Uterus (tissue), 3 donors: ENCODE measurements at regions not wholly inside any gene's neighbourhood (a gene's known extent, or its start where the extent isn't known, plus 50 kb on each side); places are given as distances from the start of the nearest gene placed in this dataset.

Experiments used
- DNase-seq, 2 donors: peaks; one replicate each; pipeline ENCODE4 v3.0.0-alpha.2; 2019 to 2020
- H3K27ac ChIP-seq, 2 donors: fragments of 200-600 bp; sonication (generic); 1 replicate in 1 of 2; 2 replicates in 1 of 2; pipeline ENCODE4 v1.5.1; 2016 to 2018
- H3K27me3 ChIP-seq, 2 donors: fragments of 200-600 bp; sonication (generic); one replicate each; pipeline ENCODE4 v1.5.1; 2018 to 2019; ENCODE audit warnings: control low read depth in 1 of 2
- H3K36me3 ChIP-seq, 2 donors: fragments of 200-600 bp; sonication (generic); one replicate each; pipeline ENCODE4 v1.5.1; 2019; ENCODE audit warnings: control low read depth in 1 of 2
- H3K4me1 ChIP-seq, 2 donors: fragments of 200-600 bp; sonication (generic); one replicate each; pipeline ENCODE4 v1.5.1; 2018 to 2019; ENCODE audit warnings: control low read depth in 1 of 2
- H3K4me3 ChIP-seq, 2 donors: fragments of 200-600 bp; sonication (generic); 1 replicate in 1 of 2; 2 replicates in 1 of 2; pipeline ENCODE4 v1.5.1; 2018 to 2019; ENCODE audit warnings: mild to moderate bottlenecking in 1 of 2
- H3K9me3 ChIP-seq, 2 donors: fragments of 200-600 bp; sonication (generic); one replicate each; pipeline ENCODE4 v1.5.1; 2019; ENCODE audit warnings: control low read depth in 1 of 2
- POLR2A ChIP-seq, 2 donors: fragments of 450-650 bp; IDR thresholded peaks; one replicate each; pipeline ENCODE4 v1.6.1; 2016; ENCODE audit warnings: antibody characterized with exemption in 2 of 2, mild to moderate bottlenecking in 1 of 2, moderate library complexity in 1 of 2
- intact Hi-C: fragments of 100-400 bp; cut with DNase I; formaldehyde crosslinking; loops from one replicate; pipeline ENCODE4 v1.15.1; 2023; ENCODE audit warnings: low total_unique reads
- TF ChIP-seq, protein P1 (sequence below), 4 experiments: fragments of 200-600 bp in 2 of 4; fragments of 450-650 bp in 2 of 4; sonication (generic) in 2 of 4; IDR thresholded peaks; one replicate each; pipeline ENCODE4 v1.5.1; 2016 to 2019; ENCODE audit warnings: antibody characterized with exemption in 4 of 4, mild to moderate bottlenecking in 2 of 4, moderate library complexity in 1 of 4
- donor health status: DM: yes; HTN: yes; CAD: no.

DNA sequence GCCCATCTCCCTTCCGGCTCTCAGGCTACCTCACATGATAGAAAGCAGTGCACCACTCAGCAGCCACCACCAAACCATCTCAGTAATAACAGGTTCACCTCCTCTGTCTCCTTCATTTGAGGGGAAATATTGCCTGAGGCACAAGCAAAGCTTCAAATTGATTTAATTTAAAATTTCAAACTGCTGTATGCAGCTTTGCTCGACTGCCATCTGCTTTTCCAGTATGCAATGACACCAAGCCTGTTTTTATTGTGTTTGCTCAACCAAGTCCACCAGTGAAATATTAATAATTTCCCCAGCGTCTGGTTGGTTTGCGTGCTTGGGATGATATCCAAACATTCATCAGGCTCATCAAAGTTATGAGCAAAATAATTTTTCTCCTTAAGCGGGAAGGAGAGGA lies 552.4 kb upstream of the DAB1 start:
- intact Hi-C loops = no loop called here
- Histone ChIP-seq H3K4me1 (no peaks in the 10 kb centered on the region), H3K9me3 (no peaks in the 10 kb centered on the region), H3K27me3 (no peaks in the 10 kb centered on the region), H3K36me3 (no peaks in the 10 kb centered on the region), H3K4me3 (no peak overlapping the region), H3K27ac (no peak overlapping the region)
- no peak for DNase-seq
- TF ChIP-seq POLR2A (IDR thresholded peaks at IDR 0.05) = no peak
- TF ChIP-seq, protein P1, sequence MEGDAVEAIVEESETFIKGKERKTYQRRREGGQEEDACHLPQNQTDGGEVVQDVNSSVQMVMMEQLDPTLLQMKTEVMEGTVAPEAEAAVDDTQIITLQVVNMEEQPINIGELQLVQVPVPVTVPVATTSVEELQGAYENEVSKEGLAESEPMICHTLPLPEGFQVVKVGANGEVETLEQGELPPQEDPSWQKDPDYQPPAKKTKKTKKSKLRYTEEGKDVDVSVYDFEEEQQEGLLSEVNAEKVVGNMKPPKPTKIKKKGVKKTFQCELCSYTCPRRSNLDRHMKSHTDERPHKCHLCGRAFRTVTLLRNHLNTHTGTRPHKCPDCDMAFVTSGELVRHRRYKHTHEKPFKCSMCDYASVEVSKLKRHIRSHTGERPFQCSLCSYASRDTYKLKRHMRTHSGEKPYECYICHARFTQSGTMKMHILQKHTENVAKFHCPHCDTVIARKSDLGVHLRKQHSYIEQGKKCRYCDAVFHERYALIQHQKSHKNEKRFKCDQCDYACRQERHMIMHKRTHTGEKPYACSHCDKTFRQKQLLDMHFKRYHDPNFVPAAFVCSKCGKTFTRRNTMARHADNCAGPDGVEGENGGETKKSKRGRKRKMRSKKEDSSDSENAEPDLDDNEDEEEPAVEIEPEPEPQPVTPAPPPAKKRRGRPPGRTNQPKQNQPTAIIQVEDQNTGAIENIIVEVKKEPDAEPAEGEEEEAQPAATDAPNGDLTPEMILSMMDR (IDR thresholded peaks at IDR 0.05) = no peak

DNA sequence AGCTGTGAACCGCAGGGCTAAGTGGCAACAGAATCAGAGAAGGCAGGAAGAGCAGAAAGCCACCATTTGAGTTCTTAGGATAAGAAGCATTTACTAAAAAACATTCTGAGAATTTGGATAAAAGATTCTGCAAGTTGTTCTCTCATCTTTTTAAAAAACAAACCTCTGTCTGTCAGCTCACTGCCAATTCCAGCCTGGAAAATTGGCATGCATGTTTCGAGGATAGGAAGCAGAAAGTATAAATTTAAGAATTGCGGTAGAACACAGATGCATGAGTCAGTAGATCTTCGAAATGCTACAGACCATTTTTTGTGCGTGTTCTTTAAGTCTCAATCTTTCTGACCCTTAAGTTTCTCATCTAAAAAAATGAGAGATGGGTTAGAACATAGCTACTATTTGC lies 544.5 kb upstream of the DAB1 start:
- no peak for TF ChIP-seq POLR2A (IDR thresholded peaks at IDR 0.05)
- TF ChIP-seq, protein P1 (IDR thresholded peaks at IDR 0.05) = no peak
- intact Hi-C loops = no loop called here
- no peaks in the 10 kb centered on the region for H3K4me1 ChIP-seq

DNA sequence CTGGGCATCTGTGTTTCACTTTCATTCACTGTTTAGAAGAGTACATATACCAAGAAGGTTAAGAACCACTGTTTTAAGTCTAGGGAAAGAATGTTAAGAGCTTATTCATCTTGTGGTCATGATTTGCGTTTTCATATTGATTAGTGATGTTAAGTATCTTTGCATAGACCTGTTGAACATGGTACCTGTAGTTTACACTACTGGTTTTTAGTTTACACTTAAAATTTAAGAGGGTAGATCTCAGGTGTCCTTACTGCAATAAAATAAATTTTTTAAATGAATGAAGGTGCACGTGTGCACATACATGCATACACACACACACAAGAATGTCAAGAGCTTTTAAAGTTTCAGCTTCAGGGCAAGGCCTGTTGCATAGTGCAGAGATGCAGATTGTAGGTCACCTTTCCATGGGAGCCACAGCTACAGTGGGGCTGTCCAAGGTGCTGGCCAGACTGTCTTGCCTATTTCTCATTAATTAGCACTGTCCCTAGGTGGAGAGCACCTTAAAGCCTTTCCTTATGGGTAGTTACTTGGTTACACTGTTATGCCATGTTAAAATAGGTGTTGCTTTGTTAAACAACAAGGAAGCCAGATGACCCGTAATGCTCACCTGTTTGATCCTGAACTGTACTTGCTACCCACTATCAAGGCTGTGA lies 543.0 kb upstream of the DAB1 start:
- Histone ChIP-seq H3K27me3 (no peaks in the 10 kb centered on the region), H3K27ac (no peak overlapping the region), H3K4me1 (no peaks in the 10 kb centered on the region), H3K4me3 (no peak overlapping the region), H3K9me3 (no peaks in the 10 kb centered on the region), H3K36me3 (no peaks in the 10 kb centered on the region)
- intact Hi-C loops = no loop called here
- DNase-seq = no peak
- TF ChIP-seq, protein P1 (IDR thresholded peaks at IDR 0.05) = no peak
- no peak for TF ChIP-seq POLR2A (IDR thresholded peaks at IDR 0.05)

More for the DNA sequence above, 544.5 kb upstream of the DAB1 start:
- no peak overlapping the region for H3K4me3 ChIP-seq
- DNase-seq = no peak
- H3K9me3 ChIP-seq = no peaks in the 10 kb centered on the region
- no peaks in the 10 kb centered on the region for H3K27me3 ChIP-seq
- no peaks in the 10 kb centered on the region for H3K36me3 ChIP-seq
- no peak overlapping the region for H3K27ac ChIP-seq

DNA sequence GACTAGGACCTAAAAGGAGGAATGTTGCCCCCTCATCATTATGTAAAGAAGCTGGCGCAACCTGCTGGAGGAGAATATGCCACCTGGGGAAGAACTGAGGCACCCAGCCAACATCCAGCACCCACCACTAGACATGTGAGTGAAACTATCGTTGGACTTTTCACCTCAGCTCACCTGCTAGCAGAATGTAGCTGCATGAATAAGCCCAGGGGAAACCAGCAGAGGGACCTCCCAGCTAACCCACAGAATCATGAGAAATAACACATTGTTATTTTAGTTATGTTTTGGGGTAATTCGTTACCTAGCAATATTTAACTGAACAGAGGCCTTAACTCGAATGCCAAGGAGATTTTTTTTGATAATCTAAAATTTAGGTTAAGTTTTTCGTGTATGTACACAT lies 542.5 kb upstream of the DAB1 start:
- no peak for DNase-seq
- H3K9me3 ChIP-seq = no peaks in the 10 kb centered on the region
- H3K27ac ChIP-seq = no peak overlapping the region
- H3K27me3 ChIP-seq = no peaks in the 10 kb centered on the region
- no peaks in the 10 kb centered on the region for H3K4me1 ChIP-seq
- intact Hi-C loops = no loop called here
- no peaks in the 10 kb centered on the region for H3K36me3 ChIP-seq
- H3K4me3 ChIP-seq = no peak overlapping the region
- TF ChIP-seq POLR2A (IDR thresholded peaks at IDR 0.05) = no peak
- TF ChIP-seq, protein P1 (IDR thresholded peaks at IDR 0.05) = no peak

DNA sequence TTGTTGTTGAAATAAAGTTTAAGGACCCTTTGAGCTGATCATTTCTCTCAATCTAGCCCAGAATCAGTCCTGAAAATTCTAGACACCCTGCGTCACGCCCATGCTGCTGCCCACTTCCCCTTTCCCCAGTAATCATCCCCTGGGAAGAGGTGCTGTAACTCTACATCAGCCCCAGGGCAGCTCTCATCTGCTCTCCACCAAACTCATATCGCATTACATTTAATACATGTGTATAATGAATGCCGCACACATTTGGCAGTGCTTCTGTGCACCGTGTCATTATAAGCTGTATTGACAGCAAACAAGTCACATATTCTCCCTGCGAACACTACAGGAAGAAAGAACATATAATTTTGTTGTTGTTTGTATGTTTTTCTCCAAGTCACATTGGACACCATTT lies 539.7 kb upstream of the DAB1 start:
- no peak for TF ChIP-seq POLR2A (IDR thresholded peaks at IDR 0.05)
- TF ChIP-seq, protein P1 (IDR thresholded peaks at IDR 0.05) = no peak
- intact Hi-C loops = no loop called here
- Histone ChIP-seq H3K4me1 (no peaks in the 10 kb centered on the region), H3K9me3 (no peaks in the 10 kb centered on the region), H3K27me3 (no peaks in the 10 kb centered on the region), H3K36me3 (no peaks in the 10 kb centered on the region), H3K27ac (no peak overlapping the region), H3K4me3 (no peak overlapping the region)
- DNase-seq = no peak
